22Rv1 (cell line): ENCODE measurements at regions not wholly inside any gene's neighbourhood (a gene's known extent, or its start where the extent isn't known, plus 50 kb on each side); places are given as distances from the start of the nearest gene placed in this dataset.

Experiments used
- ZFX ChIP-seq: fragments of 450-650 bp; IDR thresholded peaks from 2 replicates; pipeline ENCODE4 v1.6.1; 2017; ENCODE audit warnings: antibody characterized with exemption, borderline replicate concordance
- TF ChIP-seq, protein P1 (sequence below): fragments of 450-650 bp; IDR thresholded peaks from 2 replicates; pipeline ENCODE4 v1.5.1; 2017; ENCODE audit warnings: mild to moderate bottlenecking

DNA sequence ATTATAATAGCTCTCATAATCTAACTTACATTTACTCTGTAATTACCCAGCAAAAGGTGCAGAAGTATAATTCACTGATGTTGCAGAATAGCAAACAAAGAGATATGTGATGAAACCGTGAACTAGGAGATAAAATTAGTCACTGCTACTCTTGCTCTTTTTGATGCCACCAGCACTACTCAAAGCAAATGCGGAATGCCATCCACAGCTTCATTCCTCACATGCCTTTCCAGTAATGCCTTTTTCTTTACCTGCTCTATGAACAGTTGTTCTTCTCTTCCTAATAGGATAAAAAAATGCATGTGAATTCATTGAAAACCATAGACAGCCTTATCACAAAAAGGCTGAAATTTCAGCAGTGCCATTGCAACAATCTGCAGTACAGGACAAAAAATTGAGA lies 1129.5 kb downstream of the DIAPH3 start:
- TF ChIP-seq, protein P1, sequence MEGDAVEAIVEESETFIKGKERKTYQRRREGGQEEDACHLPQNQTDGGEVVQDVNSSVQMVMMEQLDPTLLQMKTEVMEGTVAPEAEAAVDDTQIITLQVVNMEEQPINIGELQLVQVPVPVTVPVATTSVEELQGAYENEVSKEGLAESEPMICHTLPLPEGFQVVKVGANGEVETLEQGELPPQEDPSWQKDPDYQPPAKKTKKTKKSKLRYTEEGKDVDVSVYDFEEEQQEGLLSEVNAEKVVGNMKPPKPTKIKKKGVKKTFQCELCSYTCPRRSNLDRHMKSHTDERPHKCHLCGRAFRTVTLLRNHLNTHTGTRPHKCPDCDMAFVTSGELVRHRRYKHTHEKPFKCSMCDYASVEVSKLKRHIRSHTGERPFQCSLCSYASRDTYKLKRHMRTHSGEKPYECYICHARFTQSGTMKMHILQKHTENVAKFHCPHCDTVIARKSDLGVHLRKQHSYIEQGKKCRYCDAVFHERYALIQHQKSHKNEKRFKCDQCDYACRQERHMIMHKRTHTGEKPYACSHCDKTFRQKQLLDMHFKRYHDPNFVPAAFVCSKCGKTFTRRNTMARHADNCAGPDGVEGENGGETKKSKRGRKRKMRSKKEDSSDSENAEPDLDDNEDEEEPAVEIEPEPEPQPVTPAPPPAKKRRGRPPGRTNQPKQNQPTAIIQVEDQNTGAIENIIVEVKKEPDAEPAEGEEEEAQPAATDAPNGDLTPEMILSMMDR: no peak
- TF ChIP-seq ZFX: no peak
